GM12872 (cell line): ENCODE measurements at regions not wholly inside any gene's neighbourhood (a gene's known extent, or its start where the extent isn't known, plus 50 kb on each side); places are given as distances from the start of the nearest gene placed in this dataset.

Source experiments
- CTCF ChIP-seq: IDR thresholded peaks from 3 replicates; pipeline ENCODE4 v1.5.1; 2011; ENCODE audit warnings: low read depth, mild to moderate bottlenecking, low read length, moderate library complexity; ENCODE audit not compliant: insufficient read depth

DNA sequence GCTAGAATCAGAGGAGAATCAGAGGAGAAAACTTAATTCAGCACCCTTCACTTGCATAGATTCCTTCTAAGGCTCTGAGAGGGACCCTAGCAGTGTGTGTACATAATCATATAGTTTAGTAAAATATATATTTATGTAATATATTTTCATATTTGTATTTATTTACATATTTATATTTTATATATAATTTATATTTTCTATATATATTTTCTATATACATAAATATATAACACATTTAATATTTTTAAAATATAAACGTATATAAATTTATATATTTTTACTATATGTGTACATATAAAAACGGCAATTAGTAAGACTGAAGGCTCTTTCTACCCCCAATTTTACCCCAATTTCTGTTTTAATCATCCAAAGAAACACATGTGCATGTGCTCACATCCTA, 80.3 kb downstream of the NXPE2 start:
- no peak for TF ChIP-seq CTCF

GRCh38 chr11:114762408-114762807, 84.1 kb downstream of the NXPE2 start:
- peak; percentile 53 for TF ChIP-seq CTCF

- TF ChIP-seq CTCF, result no peak
Observed at GRCh38 chr11:114764563-114764962, 86.2 kb downstream of the NXPE2 start.

DNA sequence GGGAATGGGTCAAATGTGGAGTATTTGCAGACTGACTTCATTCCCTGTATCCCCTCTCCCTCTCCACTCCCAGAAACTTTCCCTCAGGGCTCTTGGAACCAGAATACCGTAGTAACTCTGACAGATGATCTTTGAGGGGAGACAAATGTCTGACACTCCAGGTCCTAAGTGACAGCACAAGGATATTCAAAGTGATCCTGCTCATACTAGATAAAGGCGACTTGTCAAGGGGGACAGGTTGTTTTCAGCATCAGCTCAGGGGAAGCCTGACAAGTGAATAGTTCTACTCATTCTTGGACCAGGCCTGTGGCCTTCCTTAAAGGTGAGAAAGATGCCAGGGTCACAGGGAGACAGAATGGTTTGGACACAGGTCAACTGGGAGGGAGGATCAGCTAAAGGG, 92.8 kb downstream of the NXPE2 start:
- TF ChIP-seq CTCF, result no peak

DNA sequence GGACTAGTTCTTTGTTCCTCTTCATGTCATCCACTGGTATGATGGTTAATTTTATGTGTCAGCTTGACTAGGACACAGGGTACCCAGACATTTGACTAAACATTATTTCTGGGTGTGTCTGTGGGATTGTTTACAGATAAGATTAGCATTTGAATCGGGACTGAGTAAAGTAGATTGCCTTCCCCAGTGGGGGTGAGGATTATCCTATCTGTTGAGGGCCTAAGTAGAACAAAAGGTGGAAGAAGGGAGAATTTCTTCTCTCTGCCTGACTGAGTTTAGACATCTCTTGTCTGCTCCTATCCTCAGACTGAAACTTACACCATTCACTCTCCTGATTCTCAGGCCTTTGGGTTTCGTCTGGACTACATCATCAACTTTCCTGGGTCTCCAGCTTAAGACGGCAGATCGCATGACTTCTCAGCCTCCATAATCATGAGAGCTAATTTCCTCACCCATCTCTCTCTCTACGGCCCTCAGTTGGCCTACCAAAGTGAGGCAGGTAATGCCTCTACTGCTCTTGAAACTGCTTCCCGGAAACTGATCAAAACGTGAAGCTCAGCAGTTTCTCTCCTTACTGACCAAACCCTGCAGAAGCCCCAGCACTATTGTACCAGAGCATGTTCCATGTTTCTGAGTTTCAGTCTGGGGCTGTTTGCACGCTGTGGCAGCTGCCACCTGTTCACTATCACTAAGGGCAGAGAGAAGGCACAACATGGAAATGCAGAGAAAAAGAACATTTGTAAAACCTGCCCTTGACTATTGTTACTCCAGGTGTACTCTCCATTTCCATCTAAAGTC, 95.4 kb downstream of the NXPE2 start:
- no peak for TF ChIP-seq CTCF

GRCh38 chr11:114774599-114775361, 96.5 kb downstream of the NXPE2 start:
- peak; percentile 75 for TF ChIP-seq CTCF

DNA sequence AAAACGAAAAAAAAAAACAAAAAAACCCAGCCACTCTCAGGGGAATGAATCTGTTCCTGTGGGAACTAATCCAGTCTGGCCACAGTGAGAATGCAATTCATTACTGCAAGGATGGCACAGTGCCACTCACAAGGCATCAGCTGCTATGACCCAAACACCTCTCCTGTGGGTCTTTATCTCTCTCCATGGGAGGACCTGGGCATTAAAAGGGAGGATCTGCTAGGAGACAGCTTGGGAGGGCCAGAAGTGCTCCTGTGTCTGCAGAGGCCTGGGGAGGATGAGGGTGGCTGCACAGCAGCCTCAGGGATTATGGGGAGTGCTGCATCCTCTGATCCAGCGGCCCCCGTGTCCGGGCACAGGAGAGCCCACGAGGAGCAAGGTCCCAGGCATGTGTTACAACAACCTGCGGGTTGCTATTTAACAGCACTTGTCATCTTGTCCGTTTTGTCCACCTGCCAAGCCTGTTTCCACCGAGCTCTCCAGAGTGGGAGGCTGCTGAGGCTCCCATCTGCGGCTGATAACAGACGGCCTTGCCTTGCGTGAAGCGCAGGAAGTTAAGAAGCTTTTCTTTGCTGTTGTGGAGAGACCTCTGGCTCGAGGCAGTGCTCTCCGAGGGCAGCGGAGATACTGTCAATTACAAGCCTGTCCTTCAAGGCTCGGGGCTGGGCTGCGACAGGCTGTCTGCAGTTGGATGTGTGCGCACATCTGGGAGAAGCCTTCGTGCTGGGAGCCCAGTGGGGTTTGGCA, 97.7 kb downstream of the NXPE2 start:
- TF ChIP-seq CTCF, result no peak
